ENCODE measurements at regions not wholly inside any gene's neighbourhood (a gene's known extent, or its start where the extent isn't known, plus 50 kb on each side); places are given as distances from the start of the nearest gene placed in this dataset.

DNA sequence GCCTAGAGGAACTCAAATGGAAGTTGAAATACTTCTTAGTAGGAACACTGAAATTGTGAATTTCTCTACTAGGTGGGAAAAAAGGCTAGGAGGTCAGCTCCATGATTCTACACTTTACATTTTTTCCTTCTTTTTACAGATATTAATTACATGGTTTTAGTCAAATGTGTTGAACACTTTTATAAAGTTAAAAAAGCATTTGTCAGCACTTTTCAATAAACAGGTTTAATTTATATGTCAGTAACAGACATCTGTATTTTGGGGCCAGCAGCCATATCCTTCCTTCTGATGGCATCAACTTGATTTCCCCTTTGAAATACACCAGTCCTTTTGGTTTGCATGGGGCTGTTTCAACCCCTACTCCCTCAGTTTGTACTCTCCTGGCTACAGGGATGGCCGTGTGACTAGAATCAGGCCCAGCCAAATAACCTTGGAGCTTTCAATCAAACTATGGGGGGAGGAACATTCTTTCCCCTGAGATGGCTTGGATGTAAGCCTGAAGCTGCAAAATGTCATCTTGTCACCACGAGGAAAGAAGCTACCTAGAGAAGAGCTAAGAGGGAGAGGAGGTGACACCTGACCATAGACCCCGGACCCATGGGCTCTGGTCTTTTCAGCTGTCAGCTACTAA lies 171.0 kb upstream of the NEBL start:
- H3K27ac ChIP-seq (ENCODE audit: low read length): no peak overlapping the region
- no peaks in the 10 kb centered on the region for H3K9me2 ChIP-seq (replicated peaks; ENCODE audit: insufficient read depth, low read length)
- no peaks in the 10 kb centered on the region for H3K9me3 ChIP-seq (ENCODE audit: low read length)
- DNase-seq: no peak
- no peaks in the 10 kb centered on the region for H3K4me1 ChIP-seq (ENCODE audit: low read length)
- H3K9ac ChIP-seq (ENCODE audit: low read length): no peak overlapping the region
- H3K4me2 ChIP-seq (ENCODE audit: low read depth, low read length, poor library complexity, severe bottlenecking): no peak overlapping the region
- no peak overlapping the region for H3K4me3 ChIP-seq (ENCODE audit: low read length)
- H4K20me1 ChIP-seq (ENCODE audit: insufficient read depth, low read depth, low read length): no peaks in the 10 kb centered on the region
- H3K27me3 ChIP-seq (ENCODE audit: low read length): no peaks in the 10 kb centered on the region
- no peak overlapping the region for H2AFZ ChIP-seq (ENCODE audit: low read length)
- H3K79me2 ChIP-seq (ENCODE audit: low read length): no peaks in the 10 kb centered on the region
- no peaks in the 10 kb centered on the region for H3K36me3 ChIP-seq (ENCODE audit: insufficient read depth, low read length)

DNA sequence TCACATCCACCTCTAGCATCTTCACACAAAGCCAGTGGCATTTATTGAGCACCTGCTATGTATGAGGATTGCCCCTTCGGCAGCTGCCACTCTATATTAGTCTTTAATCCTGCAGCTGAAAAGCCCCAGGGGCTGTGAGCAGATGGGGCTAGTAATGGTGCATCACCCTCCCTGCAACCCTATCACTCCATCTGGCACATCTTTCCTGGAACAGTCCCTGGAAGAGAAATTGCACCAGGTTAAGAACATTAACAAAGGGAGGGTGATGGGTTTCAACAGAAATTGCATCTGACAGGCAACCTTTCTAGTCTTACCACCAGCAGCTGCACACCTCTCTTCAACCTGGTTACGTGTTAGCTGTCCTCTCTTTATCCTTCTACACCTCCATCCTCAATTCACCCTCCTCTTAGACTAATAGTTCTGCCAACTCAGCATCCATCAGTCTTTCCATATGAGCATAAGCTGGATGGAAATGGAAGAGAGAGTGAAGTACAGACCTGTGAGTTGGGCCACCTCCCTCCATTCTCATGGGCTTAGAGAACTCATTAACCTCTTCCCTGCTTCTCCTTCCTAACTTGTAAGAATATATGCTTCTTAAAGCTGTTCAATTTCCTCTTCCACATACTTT lies 168.6 kb upstream of the NEBL start:
- Histone ChIP-seq H3K9me2 (replicated peaks; ENCODE audit: insufficient read depth, low read length) (no peaks in the 10 kb centered on the region), H2AFZ (ENCODE audit: low read length) (no peak overlapping the region), H4K20me1 (ENCODE audit: insufficient read depth, low read depth, low read length) (no peaks in the 10 kb centered on the region), H3K9me3 (ENCODE audit: low read length) (no peaks in the 10 kb centered on the region), H3K4me1 (ENCODE audit: low read length) (no peaks in the 10 kb centered on the region), H3K27me3 (ENCODE audit: low read length) (no peaks in the 10 kb centered on the region), H3K79me2 (ENCODE audit: low read length) (no peaks in the 10 kb centered on the region), H3K9ac (ENCODE audit: low read length) (no peak overlapping the region), H3K4me2 (ENCODE audit: low read depth, low read length, poor library complexity, severe bottlenecking) (no peak overlapping the region), H3K4me3 (ENCODE audit: low read length) (no peak overlapping the region), H3K27ac (ENCODE audit: low read length) (no peak overlapping the region), H3K36me3 (ENCODE audit: insufficient read depth, low read length) (no peaks in the 10 kb centered on the region)
- DNase-seq: no peak

DNA sequence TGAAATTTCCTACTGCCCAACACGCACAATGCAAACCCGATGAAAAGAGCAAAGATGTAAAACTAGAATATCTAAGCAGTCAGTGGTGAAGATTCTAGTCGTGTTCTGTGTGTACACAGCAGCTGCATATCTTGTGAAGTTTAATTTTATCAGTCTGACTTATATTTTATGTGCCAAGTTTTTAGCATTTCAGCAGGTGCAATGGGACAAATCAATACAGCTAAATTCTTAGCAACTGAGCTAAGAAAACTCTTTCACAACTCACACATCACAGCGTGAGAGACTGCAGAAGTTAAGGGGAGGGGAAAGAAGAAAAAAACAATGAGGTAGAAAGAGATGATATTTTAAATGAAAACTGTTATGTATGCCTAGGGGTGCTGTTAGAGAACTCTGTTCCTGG lies 164.9 kb upstream of the NEBL start:
- Histone ChIP-seq H3K4me1 (ENCODE audit: low read length) (no peaks in the 10 kb centered on the region), H3K79me2 (ENCODE audit: low read length) (no peaks in the 10 kb centered on the region), H2AFZ (ENCODE audit: low read length) (no peak overlapping the region), H3K9me2 (replicated peaks; ENCODE audit: insufficient read depth, low read length) (no peaks in the 10 kb centered on the region), H4K20me1 (ENCODE audit: insufficient read depth, low read depth, low read length) (no peaks in the 10 kb centered on the region), H3K27ac (ENCODE audit: low read length) (no peak overlapping the region), H3K4me2 (ENCODE audit: low read depth, low read length, poor library complexity, severe bottlenecking) (no peak overlapping the region), H3K9ac (ENCODE audit: low read length) (no peak overlapping the region), H3K4me3 (ENCODE audit: low read length) (no peak overlapping the region), H3K36me3 (ENCODE audit: insufficient read depth, low read length) (no peaks in the 10 kb centered on the region), H3K9me3 (ENCODE audit: low read length) (no peaks in the 10 kb centered on the region), H3K27me3 (ENCODE audit: low read length) (peaks cover 2% of the 10 kb centered on the region; the same call in 1 of the 2 replicates)
- DNase-seq: no peak

DNA sequence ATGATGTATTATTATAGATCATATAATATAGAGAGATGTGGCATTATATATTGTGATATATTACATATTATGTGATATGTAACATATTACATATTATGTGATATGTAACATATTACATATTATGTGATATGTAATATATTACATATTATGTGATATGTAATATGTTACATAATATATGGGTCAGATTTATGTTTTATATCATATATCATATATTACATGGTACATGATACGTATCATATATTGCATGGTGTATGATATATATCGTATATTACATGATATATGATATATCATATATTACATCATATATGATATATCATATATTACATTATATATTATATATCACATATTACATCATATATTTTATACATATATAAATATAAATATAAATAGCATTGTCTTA lies 164.1 kb upstream of the NEBL start:
- DNase-seq: no peak

DNA sequence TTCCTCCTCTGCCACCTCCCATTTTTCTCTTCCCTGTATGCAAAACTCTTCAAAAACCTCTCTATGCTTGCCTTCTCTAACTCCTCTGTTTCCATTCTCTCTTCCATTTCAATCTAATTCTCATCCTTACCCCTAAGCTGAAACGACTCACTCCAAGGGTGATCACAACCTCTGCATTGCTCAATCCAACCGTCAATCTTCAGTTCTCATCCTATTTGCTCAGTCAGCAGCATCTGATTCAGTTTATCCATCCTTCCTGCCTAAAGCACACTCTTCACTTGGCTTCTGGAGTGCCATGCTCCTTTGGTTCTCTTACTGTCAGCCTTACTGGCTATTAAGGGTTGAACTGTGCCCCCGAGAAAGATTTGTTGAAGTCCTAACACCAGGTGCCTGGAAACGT lies 163.5 kb upstream of the NEBL start:
- H3K4me3 ChIP-seq (ENCODE audit: low read length): no peak overlapping the region
- H4K20me1 ChIP-seq (ENCODE audit: insufficient read depth, low read depth, low read length): no peaks in the 10 kb centered on the region
- no peaks in the 10 kb centered on the region for H3K9me3 ChIP-seq (ENCODE audit: low read length)
- H3K27ac ChIP-seq (ENCODE audit: low read length): no peak overlapping the region
- no peak overlapping the region for H2AFZ ChIP-seq (ENCODE audit: low read length)
- peaks cover 2% of the 10 kb centered on the region; the same call in 1 of the 2 replicates for H3K27me3 ChIP-seq (ENCODE audit: low read length)
- H3K9me2 ChIP-seq (replicated peaks; ENCODE audit: insufficient read depth, low read length): no peaks in the 10 kb centered on the region
- H3K4me2 ChIP-seq (ENCODE audit: low read depth, low read length, poor library complexity, severe bottlenecking): no peak overlapping the region
- peak; percentile 4 for DNase-seq
- H3K9ac ChIP-seq (ENCODE audit: low read length): no peak overlapping the region
- H3K4me1 ChIP-seq (ENCODE audit: low read length): no peaks in the 10 kb centered on the region
- no peaks in the 10 kb centered on the region for H3K79me2 ChIP-seq (ENCODE audit: low read length)
- no peaks in the 10 kb centered on the region for H3K36me3 ChIP-seq (ENCODE audit: insufficient read depth, low read length)

More for the DNA sequence above, 164.1 kb upstream of the NEBL start:
- no peaks in the 10 kb centered on the region for H3K79me2 ChIP-seq (ENCODE audit: low read length)
- no peaks in the 10 kb centered on the region for H4K20me1 ChIP-seq (ENCODE audit: insufficient read depth, low read depth, low read length)
- H3K4me1 ChIP-seq (ENCODE audit: low read length): no peaks in the 10 kb centered on the region
- H3K27ac ChIP-seq (ENCODE audit: low read length): no peak overlapping the region
- no peak overlapping the region for H2AFZ ChIP-seq (ENCODE audit: low read length)
- no peak overlapping the region for H3K4me3 ChIP-seq (ENCODE audit: low read length)
- peaks cover 2% of the 10 kb centered on the region; the same call in 1 of the 2 replicates for H3K27me3 ChIP-seq (ENCODE audit: low read length)
- no peak overlapping the region for H3K9ac ChIP-seq (ENCODE audit: low read length)
- no peaks in the 10 kb centered on the region for H3K9me2 ChIP-seq (replicated peaks; ENCODE audit: insufficient read depth, low read length)
- H3K36me3 ChIP-seq (ENCODE audit: insufficient read depth, low read length): no peaks in the 10 kb centered on the region
- no peak overlapping the region for H3K4me2 ChIP-seq (ENCODE audit: low read depth, low read length, poor library complexity, severe bottlenecking)
- H3K9me3 ChIP-seq (ENCODE audit: low read length): no peaks in the 10 kb centered on the region

DNA sequence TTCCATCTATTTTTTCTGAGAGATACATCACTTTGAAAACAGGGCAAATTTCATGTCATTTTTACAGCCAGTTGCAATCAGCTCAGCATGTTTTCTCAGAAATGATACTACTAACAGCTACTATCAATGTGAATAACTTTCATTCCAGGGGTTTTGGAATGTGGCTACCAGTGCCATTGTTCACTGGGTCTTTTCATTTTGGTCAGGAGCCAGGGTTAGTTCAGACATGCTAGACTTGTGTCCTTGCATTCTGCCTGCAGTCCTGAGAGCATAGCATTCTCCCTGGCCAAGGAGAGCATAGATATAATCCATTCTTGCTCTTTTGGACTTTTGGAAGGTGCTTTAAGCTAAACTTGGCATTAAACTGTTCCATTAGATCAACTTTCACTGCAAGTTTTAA lies 160.9 kb upstream of the NEBL start:
- H3K9ac ChIP-seq (ENCODE audit: low read length): no peak overlapping the region
- H2AFZ ChIP-seq (ENCODE audit: low read length): no peak overlapping the region
- no peak overlapping the region for H3K4me3 ChIP-seq (ENCODE audit: low read length)
- peaks cover 2% of the 10 kb centered on the region; the same call in 1 of the 2 replicates for H3K27me3 ChIP-seq (ENCODE audit: low read length)
- no peaks in the 10 kb centered on the region for H3K79me2 ChIP-seq (ENCODE audit: low read length)
- no peaks in the 10 kb centered on the region for H3K4me1 ChIP-seq (ENCODE audit: low read length)
- no peak overlapping the region for H3K4me2 ChIP-seq (ENCODE audit: low read depth, low read length, poor library complexity, severe bottlenecking)
- H3K9me2 ChIP-seq (replicated peaks; ENCODE audit: insufficient read depth, low read length): no peaks in the 10 kb centered on the region
- DNase-seq: no peak
- H3K27ac ChIP-seq (ENCODE audit: low read length): no peak overlapping the region
- H4K20me1 ChIP-seq (ENCODE audit: insufficient read depth, low read depth, low read length): no peaks in the 10 kb centered on the region
- H3K36me3 ChIP-seq (ENCODE audit: insufficient read depth, low read length): no peaks in the 10 kb centered on the region
- H3K9me3 ChIP-seq (ENCODE audit: low read length): no peaks in the 10 kb centered on the region

DNA sequence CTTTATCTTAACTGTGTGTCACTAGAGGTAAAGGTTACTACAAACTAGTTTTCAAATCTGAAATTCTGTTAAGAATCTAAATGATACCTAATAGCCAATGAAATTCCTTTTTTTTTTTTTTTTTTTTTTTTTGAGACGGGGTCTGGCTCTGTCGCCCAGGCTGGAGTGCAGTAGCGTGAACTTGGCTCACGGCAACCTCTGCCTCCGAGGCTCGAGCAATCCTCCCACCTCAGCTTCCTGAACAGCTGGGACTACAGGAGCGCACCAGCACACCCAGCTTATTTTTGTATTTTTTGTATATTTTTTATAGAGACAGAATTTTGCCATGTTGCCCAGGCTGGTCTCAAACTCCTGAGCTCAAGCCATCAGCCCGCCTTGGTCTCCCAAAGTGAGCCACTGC lies 160.3 kb upstream of the NEBL start:
- H4K20me1 ChIP-seq (ENCODE audit: insufficient read depth, low read depth, low read length): no peaks in the 10 kb centered on the region
- no peaks in the 10 kb centered on the region for H3K9me2 ChIP-seq (replicated peaks; ENCODE audit: insufficient read depth, low read length)
- H3K4me3 ChIP-seq (ENCODE audit: low read length): no peak overlapping the region
- H3K4me1 ChIP-seq (ENCODE audit: low read length): no peaks in the 10 kb centered on the region
- no peaks in the 10 kb centered on the region for H3K36me3 ChIP-seq (ENCODE audit: insufficient read depth, low read length)
- no peak overlapping the region for H2AFZ ChIP-seq (ENCODE audit: low read length)
- peak; percentile 19 for DNase-seq
- H3K4me2 ChIP-seq (ENCODE audit: low read depth, low read length, poor library complexity, severe bottlenecking): no peak overlapping the region
- no peaks in the 10 kb centered on the region for H3K9me3 ChIP-seq (ENCODE audit: low read length)
- H3K27me3 ChIP-seq (ENCODE audit: low read length): peaks cover 2% of the 10 kb centered on the region; the same call in 1 of the 2 replicates
- no peak overlapping the region for H3K9ac ChIP-seq (ENCODE audit: low read length)
- H3K79me2 ChIP-seq (ENCODE audit: low read length): no peaks in the 10 kb centered on the region
- H3K27ac ChIP-seq (ENCODE audit: low read length): no peak overlapping the region

DNA sequence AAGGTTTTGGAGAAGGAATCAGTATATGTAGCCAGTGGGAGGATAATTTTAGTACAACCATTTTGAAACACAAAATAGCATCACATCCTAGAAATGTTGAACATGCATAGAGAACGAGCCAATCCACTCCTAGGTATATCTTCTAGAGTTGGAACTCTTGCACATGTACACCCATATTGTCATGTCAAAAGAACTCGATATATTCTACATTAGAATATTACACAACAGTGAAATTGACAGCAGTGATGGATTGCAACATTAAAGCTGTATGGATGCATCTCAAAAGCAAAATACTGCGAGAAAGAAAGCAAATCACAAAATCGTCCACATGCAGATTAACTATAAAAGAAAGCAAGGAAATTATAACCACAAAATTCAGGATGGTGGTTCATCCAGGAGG lies 159.3 kb upstream of the NEBL start:
- H3K4me1 ChIP-seq (ENCODE audit: low read length): no peaks in the 10 kb centered on the region
- no peaks in the 10 kb centered on the region for H3K9me3 ChIP-seq (ENCODE audit: low read length)
- peaks cover 2% of the 10 kb centered on the region; the same call in 1 of the 2 replicates for H3K27me3 ChIP-seq (ENCODE audit: low read length)
- no peaks in the 10 kb centered on the region for H3K79me2 ChIP-seq (ENCODE audit: low read length)
- no peak overlapping the region for H3K27ac ChIP-seq (ENCODE audit: low read length)
- no peak overlapping the region for H3K4me2 ChIP-seq (ENCODE audit: low read depth, low read length, poor library complexity, severe bottlenecking)
- H3K36me3 ChIP-seq (ENCODE audit: insufficient read depth, low read length): no peaks in the 10 kb centered on the region
- no peak overlapping the region for H3K9ac ChIP-seq (ENCODE audit: low read length)
- no peak for DNase-seq
- no peak overlapping the region for H2AFZ ChIP-seq (ENCODE audit: low read length)
- no peaks in the 10 kb centered on the region for H3K9me2 ChIP-seq (replicated peaks; ENCODE audit: insufficient read depth, low read length)
- H4K20me1 ChIP-seq (ENCODE audit: insufficient read depth, low read depth, low read length): no peaks in the 10 kb centered on the region
- no peak overlapping the region for H3K4me3 ChIP-seq (ENCODE audit: low read length)

Measured in Karpas-422 (cell line).